Fibroblast of upper back skin (primary cell): ENCODE measurements at regions not wholly inside any gene's neighbourhood (a gene's known extent, or its start where the extent isn't known, plus 50 kb on each side); places are given as distances from the start of the nearest gene placed in this dataset.
"Not testable (repeated sequence)": the region's sequence is repeated elsewhere in the genome, so short reads cannot be mapped to it uniquely, and the experiment has no call there.

Experiments used
- DNase-seq: peaks from one replicate; pipeline ENCODE4 v3.0.0-alpha.2; 2013

- DNase-seq: no peak
These were observed 225.3 kb downstream of the DLEU7 start for GRCh38 chr13:50618206-50618605.

GRCh38 chr13:50626101-50626547 lies 217.4 kb downstream of the DLEU7 start:
- peak; percentile 86 for DNase-seq

- DNase-seq: no peak
These were observed 216.4 kb downstream of the DLEU7 start for GRCh38 chr13:50627111-50627510.

GRCh38 chr13:50628512-50628911 lies 215.0 kb downstream of the DLEU7 start:
- DNase-seq: not testable (repeated sequence)

- DNase-seq: no peak
These were observed 214.0 kb downstream of the DLEU7 start for GRCh38 chr13:50629497-50629896.

GRCh38 chr13:50629966-50630365 lies 213.5 kb downstream of the DLEU7 start:
- DNase-seq: no peak

GRCh38 chr13:50631041-50631440 lies 212.5 kb downstream of the DLEU7 start:
- DNase-seq: peak; percentile 18

- DNase-seq: no peak
These were observed 209.2 kb downstream of the DLEU7 start for GRCh38 chr13:50634339-50634738.

GRCh38 chr13:50635504-50635903 lies 208.0 kb downstream of the DLEU7 start:
- DNase-seq: peak; percentile 32

- DNase-seq: no peak
These were observed 207.3 kb downstream of the DLEU7 start for GRCh38 chr13:50636007-50636704.

GRCh38 chr13:50643060-50643459 lies 200.4 kb downstream of the DLEU7 start:
- DNase-seq: no peak

- no peak for DNase-seq
These were observed 199.2 kb downstream of the DLEU7 start for GRCh38 chr13:50644081-50644871.

GRCh38 chr13:50645092-50645491 lies 198.4 kb downstream of the DLEU7 start:
- DNase-seq: peak; percentile 88

GRCh38 chr13:50646070-50646469 lies 197.4 kb downstream of the DLEU7 start:
- peak; percentile 78 for DNase-seq

- no peak for DNase-seq
These were observed 194.3 kb downstream of the DLEU7 start for GRCh38 chr13:50649211-50649610.

- DNase-seq: peak; percentile 61
These were observed 192.6 kb downstream of the DLEU7 start for GRCh38 chr13:50650592-50651504.

- DNase-seq: no peak
These were observed 191.6 kb downstream of the DLEU7 start for GRCh38 chr13:50651922-50652321.

GRCh38 chr13:50654331-50654730 lies 189.2 kb downstream of the DLEU7 start:
- DNase-seq: no peak

GRCh38 chr13:50661881-50662280 lies 181.6 kb downstream of the DLEU7 start:
- DNase-seq: not testable (repeated sequence)

GRCh38 chr13:50664951-50665350 lies 178.5 kb downstream of the DLEU7 start:
- DNase-seq: no peak

- no peak for DNase-seq
These were observed 175.4 kb downstream of the DLEU7 start for GRCh38 chr13:50668049-50668448.

- no peak for DNase-seq
These were observed 174.7 kb downstream of the DLEU7 start for GRCh38 chr13:50668691-50669271.

GRCh38 chr13:50670272-50670671 lies 173.2 kb downstream of the DLEU7 start:
- DNase-seq: no peak
